ENCODE measurements at regions not wholly inside any gene's neighbourhood (a gene's known extent, or its start where the extent isn't known, plus 50 kb on each side); places are given as distances from the start of the nearest gene placed in this dataset.

DNA sequence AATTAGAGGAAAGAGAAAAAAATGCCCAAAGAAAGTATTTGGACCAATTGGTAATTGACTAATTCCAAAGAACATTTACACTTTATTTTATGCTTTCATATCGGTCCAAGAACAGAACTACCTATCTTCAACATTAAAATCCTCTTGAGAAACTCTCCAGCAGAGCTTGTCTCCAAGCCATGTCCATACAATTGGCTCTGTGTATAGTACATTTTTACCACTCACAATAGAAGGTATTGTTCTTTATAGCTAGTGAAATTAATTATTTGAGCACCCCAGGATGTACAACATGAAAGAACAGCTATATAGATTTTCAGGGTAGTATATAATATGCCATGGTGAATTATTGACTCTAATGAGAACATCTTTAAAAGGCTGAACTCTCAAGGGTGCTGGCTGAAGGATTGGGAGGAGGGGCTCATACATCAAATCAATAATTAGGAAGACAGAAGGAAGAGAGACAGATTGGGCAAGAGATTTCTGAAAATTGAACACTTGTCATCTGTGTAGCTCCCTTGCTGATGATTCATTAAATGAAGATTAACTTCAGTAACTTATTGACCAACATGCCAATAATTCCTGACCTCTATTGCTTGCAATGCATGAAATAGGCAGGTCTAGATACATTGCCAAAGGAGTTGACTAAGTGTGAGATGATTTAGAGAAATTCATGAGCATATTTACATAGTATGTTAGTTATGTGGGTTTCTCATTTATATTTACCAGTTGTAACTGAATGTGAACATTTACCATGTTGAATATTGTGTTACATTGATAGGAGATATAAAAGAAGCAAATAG lies 249.7 kb downstream of the MTERF1 start:
- no peak overlapping the region for H3K27ac ChIP-seq
- DNase-seq = no peak
- no peak overlapping the region for H3K4me3 ChIP-seq (ENCODE audit: low read depth, low read length)
- H3K36me3 ChIP-seq = no peaks in the 10 kb centered on the region
- TF ChIP-seq, protein P1, sequence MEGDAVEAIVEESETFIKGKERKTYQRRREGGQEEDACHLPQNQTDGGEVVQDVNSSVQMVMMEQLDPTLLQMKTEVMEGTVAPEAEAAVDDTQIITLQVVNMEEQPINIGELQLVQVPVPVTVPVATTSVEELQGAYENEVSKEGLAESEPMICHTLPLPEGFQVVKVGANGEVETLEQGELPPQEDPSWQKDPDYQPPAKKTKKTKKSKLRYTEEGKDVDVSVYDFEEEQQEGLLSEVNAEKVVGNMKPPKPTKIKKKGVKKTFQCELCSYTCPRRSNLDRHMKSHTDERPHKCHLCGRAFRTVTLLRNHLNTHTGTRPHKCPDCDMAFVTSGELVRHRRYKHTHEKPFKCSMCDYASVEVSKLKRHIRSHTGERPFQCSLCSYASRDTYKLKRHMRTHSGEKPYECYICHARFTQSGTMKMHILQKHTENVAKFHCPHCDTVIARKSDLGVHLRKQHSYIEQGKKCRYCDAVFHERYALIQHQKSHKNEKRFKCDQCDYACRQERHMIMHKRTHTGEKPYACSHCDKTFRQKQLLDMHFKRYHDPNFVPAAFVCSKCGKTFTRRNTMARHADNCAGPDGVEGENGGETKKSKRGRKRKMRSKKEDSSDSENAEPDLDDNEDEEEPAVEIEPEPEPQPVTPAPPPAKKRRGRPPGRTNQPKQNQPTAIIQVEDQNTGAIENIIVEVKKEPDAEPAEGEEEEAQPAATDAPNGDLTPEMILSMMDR (IDR thresholded peaks at IDR 0.05; ENCODE audit: low read depth, low read length) = no peak
- no peaks in the 10 kb centered on the region for H3K27me3 ChIP-seq (ENCODE audit: insufficient read depth, low read depth, severe bottlenecking)
- H3K9me3 ChIP-seq (ENCODE audit: severe bottlenecking) = no peaks in the 10 kb centered on the region

GRCh38 chr7:91632234-91632940 lies 248.1 kb downstream of the MTERF1 start:
- no peaks in the 10 kb centered on the region for H3K27me3 ChIP-seq (ENCODE audit: insufficient read depth, low read depth, severe bottlenecking)
- H3K4me3 ChIP-seq (ENCODE audit: low read depth, low read length) = no peak overlapping the region
- DNase-seq = no peak
- H3K27ac ChIP-seq = no peak overlapping the region
- H3K36me3 ChIP-seq = no peaks in the 10 kb centered on the region
- no peaks in the 10 kb centered on the region for H3K9me3 ChIP-seq (ENCODE audit: severe bottlenecking)
- TF ChIP-seq, protein P1 (IDR thresholded peaks at IDR 0.05; ENCODE audit: low read depth, low read length) = no peak

- no peak for DNase-seq
- H3K27ac ChIP-seq = no peak overlapping the region
- no peaks in the 10 kb centered on the region for H3K9me3 ChIP-seq (ENCODE audit: severe bottlenecking)
- H3K36me3 ChIP-seq = no peaks in the 10 kb centered on the region
- TF ChIP-seq, protein P1 (IDR thresholded peaks at IDR 0.05; ENCODE audit: low read depth, low read length) = no peak
- no peaks in the 10 kb centered on the region for H3K27me3 ChIP-seq (ENCODE audit: insufficient read depth, low read depth, severe bottlenecking)
- no peak overlapping the region for H3K4me3 ChIP-seq (ENCODE audit: low read depth, low read length)
Observed at GRCh38 chr7:91633013-91633441, 247.5 kb downstream of the MTERF1 start.

DNA sequence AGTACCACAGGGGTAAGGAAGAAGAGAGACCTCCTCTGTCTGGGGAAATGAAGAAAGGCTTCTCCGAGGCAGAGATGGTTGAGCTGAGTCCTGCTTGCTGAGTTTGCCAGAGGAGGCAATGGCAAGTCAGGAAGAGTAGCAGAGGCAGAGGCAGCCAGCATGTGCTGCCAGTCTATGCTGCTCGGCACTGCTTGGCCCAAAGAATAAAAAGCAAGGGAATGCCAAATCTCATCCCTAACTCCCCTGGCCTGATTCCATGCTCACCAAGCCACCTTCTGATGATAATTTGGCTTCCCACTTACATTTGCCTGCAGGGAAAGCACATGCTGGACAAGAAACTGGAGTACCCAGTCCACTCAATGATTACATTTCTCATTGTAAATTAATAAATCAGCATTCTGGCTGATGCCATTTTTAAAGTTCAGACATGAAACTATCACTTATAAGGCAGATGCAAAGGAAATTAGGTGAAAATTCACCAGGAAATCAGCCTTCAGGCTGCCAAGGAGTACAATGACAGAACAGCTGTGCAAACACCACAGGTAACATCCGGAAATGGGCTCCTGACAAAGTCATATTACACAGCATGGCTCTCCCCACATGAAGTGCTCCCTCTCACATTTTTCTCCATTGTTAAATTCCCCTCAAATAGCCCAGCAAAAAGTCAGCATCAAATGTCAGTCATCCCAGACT lies 245.9 kb downstream of the MTERF1 start:
- H3K9me3 ChIP-seq (ENCODE audit: severe bottlenecking) = no peaks in the 10 kb centered on the region
- H3K36me3 ChIP-seq = no peaks in the 10 kb centered on the region
- TF ChIP-seq, protein P1 (IDR thresholded peaks at IDR 0.05; ENCODE audit: low read depth, low read length) = no peak
- no peak overlapping the region for H3K27ac ChIP-seq
- H3K27me3 ChIP-seq (ENCODE audit: insufficient read depth, low read depth, severe bottlenecking) = no peaks in the 10 kb centered on the region
- no peak overlapping the region for H3K4me3 ChIP-seq (ENCODE audit: low read depth, low read length)
- no peak for DNase-seq

- H3K27me3 ChIP-seq (ENCODE audit: insufficient read depth, low read depth, severe bottlenecking) = no peaks in the 10 kb centered on the region
- no peak overlapping the region for H3K4me3 ChIP-seq (ENCODE audit: low read depth, low read length)
- no peaks in the 10 kb centered on the region for H3K36me3 ChIP-seq
- no peaks in the 10 kb centered on the region for H3K9me3 ChIP-seq (ENCODE audit: severe bottlenecking)
- H3K27ac ChIP-seq = no peak overlapping the region
- peak; percentile 57 for DNase-seq
- TF ChIP-seq, protein P1 (IDR thresholded peaks at IDR 0.05; ENCODE audit: low read depth, low read length) = peak; percentile 68
Observed at GRCh38 chr7:91636129-91636724, 244.3 kb downstream of the MTERF1 start.
